ENCODE measurements at regions not wholly inside any gene's neighbourhood (a gene's known extent, or its start where the extent isn't known, plus 50 kb on each side); places are given as distances from the start of the nearest gene placed in this dataset.

- TF ChIP-seq EZH2 (IDR thresholded peaks at IDR 0.05; ENCODE audit: low read length, missing control alignments): no peak
- TF ChIP-seq, protein P1, sequence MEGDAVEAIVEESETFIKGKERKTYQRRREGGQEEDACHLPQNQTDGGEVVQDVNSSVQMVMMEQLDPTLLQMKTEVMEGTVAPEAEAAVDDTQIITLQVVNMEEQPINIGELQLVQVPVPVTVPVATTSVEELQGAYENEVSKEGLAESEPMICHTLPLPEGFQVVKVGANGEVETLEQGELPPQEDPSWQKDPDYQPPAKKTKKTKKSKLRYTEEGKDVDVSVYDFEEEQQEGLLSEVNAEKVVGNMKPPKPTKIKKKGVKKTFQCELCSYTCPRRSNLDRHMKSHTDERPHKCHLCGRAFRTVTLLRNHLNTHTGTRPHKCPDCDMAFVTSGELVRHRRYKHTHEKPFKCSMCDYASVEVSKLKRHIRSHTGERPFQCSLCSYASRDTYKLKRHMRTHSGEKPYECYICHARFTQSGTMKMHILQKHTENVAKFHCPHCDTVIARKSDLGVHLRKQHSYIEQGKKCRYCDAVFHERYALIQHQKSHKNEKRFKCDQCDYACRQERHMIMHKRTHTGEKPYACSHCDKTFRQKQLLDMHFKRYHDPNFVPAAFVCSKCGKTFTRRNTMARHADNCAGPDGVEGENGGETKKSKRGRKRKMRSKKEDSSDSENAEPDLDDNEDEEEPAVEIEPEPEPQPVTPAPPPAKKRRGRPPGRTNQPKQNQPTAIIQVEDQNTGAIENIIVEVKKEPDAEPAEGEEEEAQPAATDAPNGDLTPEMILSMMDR (conservative IDR thresholded peaks at IDR 0.05 in 1 of 2, IDR thresholded peaks at IDR 0.05 in 1 of 2; ENCODE audit: low read depth in 1 of 2, low read length in 2 of 2): no peak
Observed at GRCh38 chr10:109737009-109737408, 186.3 kb downstream of the XPNPEP1 start.

All from fibroblast of lung (primary cell).